Calu3 (cell line): ENCODE measurements at regions not wholly inside any gene's neighbourhood (a gene's known extent, or its start where the extent isn't known, plus 50 kb on each side); places are given as distances from the start of the nearest gene placed in this dataset.
"Not testable (repeated sequence)": the region's sequence is repeated elsewhere in the genome, so short reads cannot be mapped to it uniquely, and the experiment has no call there.

ENCODE experiments used
- BruUV-seq: library from RNA; stranded (reverse); fragments of 400-500 nt; replicated peaks from 2 replicates; lab custom pipeline; 2021; lab: Mats Ljungman, UMichigan
- CTCF ChIA-PET: fragments of 300-600 bp; sonication (Branson Sonifier 250); formaldehyde crosslinking; loops from one replicate; lab custom pipeline; 2022; ENCODE audit warnings: antibody characterized with exemption; lab: Charles Lee
- DNase-seq: peaks from one replicate; pipeline ENCODE4 v3.0.0; 2022
- H3K27ac Mint-ChIP-seq: one replicate; pipeline ENCODE4 v1.8.0; 2022; ENCODE audit warnings: mixed read lengths; ENCODE audit not compliant: unreplicated experiment
- H3K27me3 Mint-ChIP-seq: one replicate; pipeline ENCODE4 v1.8.0; 2022; ENCODE audit warnings: mixed read lengths; ENCODE audit not compliant: unreplicated experiment
- H3K36me3 Mint-ChIP-seq: one replicate; pipeline ENCODE4 v1.8.0; 2022; ENCODE audit warnings: mild to moderate bottlenecking, moderate library complexity, mixed read lengths; ENCODE audit not compliant: insufficient read depth, unreplicated experiment
- H3K4me1 Mint-ChIP-seq: one replicate; pipeline ENCODE4 v1.8.0; 2022; ENCODE audit warnings: mild to moderate bottlenecking, low read depth, mixed read lengths; ENCODE audit not compliant: unreplicated experiment
- H3K4me3 Mint-ChIP-seq: one replicate; pipeline ENCODE4 v1.8.0; 2022; ENCODE audit warnings: mild to moderate bottlenecking, low read depth, moderate library complexity, mixed read lengths; ENCODE audit not compliant: unreplicated experiment
- H3K9me3 Mint-ChIP-seq: one replicate; pipeline ENCODE4 v1.8.0; 2022; ENCODE audit warnings: low read depth, mixed read lengths; ENCODE audit not compliant: unreplicated experiment
- CTCF ChIP-seq: fragments of 200-600 bp; IDR thresholded peaks from one replicate; pipeline ENCODE4 v1.8.0; 2022; ENCODE audit warnings: antibody characterized with exemption; ENCODE audit not compliant: unreplicated experiment
- intact Hi-C: fragments of 100-400 bp; cut with micrococcal nuclease; formaldehyde crosslinking; loops from one replicate; pipeline ENCODE4 v1.10.0; 2022; ENCODE audit not compliant: unreplicated experiment

GRCh38 chr20:57977141-57977540 is 251.3 kb downstream of the ANKRD60 start:
- no peak overlapping the region for H3K4me3 Mint-ChIP-seq
- CTCF ChIA-PET, result interaction anchor here (1.5 kb wide), 1 partner anchor 12 kb away, joined by 3 read pairs; no protein-coding TSS in a partner anchor
- H3K9me3 Mint-ChIP-seq, result peaks cover 6% of the 10 kb centered on the region
- peaks cover 23% of the 10 kb centered on the region for H3K4me1 Mint-ChIP-seq
- no peaks in the 10 kb centered on the region for H3K27me3 Mint-ChIP-seq
- H3K27ac Mint-ChIP-seq, result no peak overlapping the region
- BruUV-seq, result no TSS peak
- intact Hi-C loops, result no loop called here
- DNase-seq, result no peak
- H3K36me3 Mint-ChIP-seq, result no peaks in the 10 kb centered on the region
- no peak for TF ChIP-seq CTCF

GRCh38 chr20:57974863-57975262 is 253.6 kb downstream of the ANKRD60 start:
- Mint-ChIP-seq H3K4me3 (no peak overlapping the region), H3K36me3 (no peaks in the 10 kb centered on the region), H3K27me3 (no peaks in the 10 kb centered on the region), H3K27ac (no peak overlapping the region), H3K9me3 (peaks cover 10% of the 10 kb centered on the region), H3K4me1 (peaks cover 8% of the 10 kb centered on the region)
- DNase-seq, result no peak
- no TSS peak for BruUV-seq
- no peak for TF ChIP-seq CTCF
- intact Hi-C loops, result no loop called here
- CTCF ChIA-PET, result no interaction called here

GRCh38 chr20:57973886-57974285 is 254.6 kb downstream of the ANKRD60 start:
- peaks cover 10% of the 10 kb centered on the region for H3K9me3 Mint-ChIP-seq
- no TSS peak for BruUV-seq
- no peak overlapping the region for H3K27ac Mint-ChIP-seq
- no peak for TF ChIP-seq CTCF
- intact Hi-C loops, result no loop called here
- no peaks in the 10 kb centered on the region for H3K27me3 Mint-ChIP-seq
- no peak for DNase-seq
- H3K4me1 Mint-ChIP-seq, result peaks cover 4% of the 10 kb centered on the region
- no peak overlapping the region for H3K4me3 Mint-ChIP-seq
- CTCF ChIA-PET, result interaction anchor here (0.6 kb wide), 1 partner anchor 12 kb away, joined by 3 read pairs; no protein-coding TSS in a partner anchor
- H3K36me3 Mint-ChIP-seq, result no peaks in the 10 kb centered on the region

- intact Hi-C loops, H3K4me1 Mint-ChIP-seq, H3K36me3 Mint-ChIP-seq, H3K27me3 Mint-ChIP-seq, H3K27ac Mint-ChIP-seq, H3K4me3 Mint-ChIP-seq, DNase-seq, BruUV-seq: not testable (repeated sequence)
- CTCF ChIA-PET, result interaction anchor here (0.7 kb wide), 1 partner anchor 26 kb away, joined by 3 read pairs; no protein-coding TSS in a partner anchor
- H3K9me3 Mint-ChIP-seq, result peaks cover 14% of the 10 kb centered on the region
Measured at GRCh38 chr20:57971583-57971982, 256.9 kb downstream of the ANKRD60 start.

GRCh38 chr20:57970856-57971255 is 257.6 kb downstream of the ANKRD60 start:
- intact Hi-C loops, result no loop called here
- no peak for TF ChIP-seq CTCF
- Mint-ChIP-seq H3K4me3 (no peak overlapping the region), H3K27me3 (no peaks in the 10 kb centered on the region), H3K36me3 (no peaks in the 10 kb centered on the region), H3K27ac (no peak overlapping the region), H3K9me3 (peaks cover 14% of the 10 kb centered on the region), H3K4me1 (no peaks in the 10 kb centered on the region)
- CTCF ChIA-PET, result interaction anchor here (0.7 kb wide), 1 partner anchor 27 kb away, joined by 3 read pairs; no protein-coding TSS in a partner anchor
- BruUV-seq, result no TSS peak
- DNase-seq, result no peak
